ENCODE measurements at regions not wholly inside any gene's neighbourhood (a gene's known extent, or its start where the extent isn't known, plus 50 kb on each side); places are given as distances from the start of the nearest gene placed in this dataset.

GRCh38 chr2:52805901-52806410 is 961.6 kb upstream of the CHAC2 start:
- ChIA-PET POLR2A (no interaction called here), CTCF (no interaction called here)
- Histone ChIP-seq H3K4me2 (no peak overlapping the region), H3K9me3 (peaks cover 4% of the 10 kb centered on the region; the same call in 1 of the 3 replicates), H3K4me1 (0 out of 3 replicates have a peak, but pooled peaks cover 3% of the 10 kb centered on the region), H3K4me3 (no peak overlapping the region), H3K27ac (no peak overlapping the region)
- no peak for ATAC-seq
- TF ChIP-seq KDM1A (IDR thresholded peaks at IDR 0.05; ENCODE audit: low read depth) = no peak
- DNase-seq (ENCODE audit: low read depth in 1 of 2, low spot score in 1 of 2) = no peak
- FAIRE-seq = no peak

- CTCF ChIA-PET = no interaction called here
- no peak overlapping the region for H3K27ac ChIP-seq
- FAIRE-seq = no peak
- peaks cover 7% of the 10 kb centered on the region; the same call in 2 of the 3 replicates for H3K9me3 ChIP-seq
- no peak overlapping the region for H3K4me3 ChIP-seq
- no peak for TF ChIP-seq BCL3 (IDR thresholded peaks at IDR 0.05)
- TF ChIP-seq GATA3 (IDR thresholded peaks at IDR 0.05; ENCODE audit: borderline replicate concordance) = no peak
- TF ChIP-seq BHLHE40 (IDR thresholded peaks at IDR 0.05; ENCODE audit: low read depth, low read length) = no peak
- TF ChIP-seq NPAS2 (CRISPR knock-in tag; IDR thresholded peaks at IDR 0.05; ENCODE audit: borderline replicate concordance) = no peak
- no peak for TF ChIP-seq ESRRA (IDR thresholded peaks at IDR 0.05; ENCODE audit: borderline replicate concordance, low read length)
- no peak for TF ChIP-seq CBX8 (IDR thresholded peaks at IDR 0.05)
- TF ChIP-seq CHD4 (IDR thresholded peaks at IDR 0.05; ENCODE audit: borderline replicate concordance) = no peak
- no peak for TF ChIP-seq HDAC2 (IDR thresholded peaks at IDR 0.05)
- no peak for TF ChIP-seq HES2 (IDR thresholded peaks at IDR 0.05)
- no peak for TF ChIP-seq RAD21 (conservative IDR thresholded peaks at IDR 0.05 in 1 of 2, IDR thresholded peaks at IDR 0.05 in 1 of 2)
- no peak for TF ChIP-seq POLR2A (IDR thresholded peaks at IDR 0.05; ENCODE audit: low read length)
- no peak for TF ChIP-seq SREBF2 (IDR thresholded peaks at IDR 0.05)
- TF ChIP-seq PHF8 (IDR thresholded peaks at IDR 0.05; ENCODE audit: borderline replicate concordance, low read depth) = no peak
- no peak for TF ChIP-seq HMGXB4 (CRISPR knock-in tag; IDR thresholded peaks at IDR 0.05; ENCODE audit: borderline replicate concordance)
- TF ChIP-seq FOXS1 (CRISPR knock-in tag; IDR thresholded peaks at IDR 0.05) = no peak
- no peak for TF ChIP-seq PBX3 (IDR thresholded peaks at IDR 0.05)
- TF ChIP-seq ATOH8 (CRISPR knock-in tag; IDR thresholded peaks at IDR 0.05; ENCODE audit: low read depth) = no peak
- TF ChIP-seq CHD2 (IDR thresholded peaks at IDR 0.05; ENCODE audit: low read length, partially characterized antibody) = no peak
- TF ChIP-seq TFCP2L1 (CRISPR knock-in tag; IDR thresholded peaks at IDR 0.05) = no peak
- TF ChIP-seq E2F6 (IDR thresholded peaks at IDR 0.05; ENCODE audit: borderline replicate concordance, low read depth) = no peak
- no peak for DNase-seq (ENCODE audit: low read depth in 1 of 2, low spot score in 1 of 2)
- ATAC-seq = no peak
- WGBS (ENCODE audit: missing lambda C conversion rate) = 24% methylated on average over 2 of the region's 2 CpGs
- no peaks in the 10 kb centered on the region for H3K4me1 ChIP-seq
- POLR2A ChIA-PET = no interaction called here
- no peak overlapping the region for H3K4me2 ChIP-seq
Measured at GRCh38 chr2:52794581-52794980, 973.0 kb upstream of the CHAC2 start.

All from A549 (cell line).